ENCODE measurements at regions not wholly inside any gene's neighbourhood (a gene's known extent, or its start where the extent isn't known, plus 50 kb on each side); places are given as distances from the start of the nearest gene placed in this dataset.

DNA sequence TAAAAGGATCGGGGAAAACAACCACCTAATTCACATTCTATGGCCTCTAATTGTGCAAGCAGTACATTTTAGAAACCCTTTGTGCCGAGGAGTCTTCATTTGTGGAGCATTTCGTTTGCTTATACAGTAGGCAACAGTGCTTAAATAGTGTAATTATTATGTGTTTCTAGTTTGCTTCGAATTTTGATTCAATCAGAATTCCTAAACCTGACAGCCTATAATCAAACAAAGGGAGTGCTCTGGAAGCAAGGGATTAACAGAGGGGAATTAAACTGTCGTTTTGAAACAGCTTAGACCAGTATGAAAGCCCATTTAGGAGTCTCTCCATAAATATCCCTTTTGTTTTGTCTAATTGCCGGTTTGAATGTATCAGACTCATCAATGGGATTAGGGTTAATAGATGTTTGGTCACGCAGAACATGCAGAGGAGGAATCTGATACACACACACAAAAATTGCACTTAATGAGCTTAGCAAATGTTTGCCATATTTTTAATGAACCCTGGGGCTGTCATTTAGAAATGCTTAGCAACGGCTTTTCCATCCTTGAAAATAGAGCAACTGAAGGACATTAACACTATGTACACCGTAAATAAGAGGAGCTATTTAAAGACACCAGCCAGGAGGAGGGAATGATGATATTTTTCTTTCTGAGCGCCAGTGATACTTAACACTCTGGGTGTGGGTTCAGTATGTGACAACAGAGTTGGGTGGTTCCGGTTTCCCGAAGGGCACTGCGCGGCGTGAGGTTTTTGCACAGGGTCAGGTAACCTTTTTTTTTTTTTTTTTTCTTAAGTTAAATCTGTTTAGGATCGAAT lies 404.7 kb downstream of the TLE4 start:
- TF ChIP-seq CTCF (IDR thresholded peaks at IDR 0.05; ENCODE audit: low read depth, low read length, poor library complexity, severe bottlenecking), result no peak
- no peak for TF ChIP-seq EZH2phosphoT487 (IDR thresholded peaks at IDR 0.05; ENCODE audit: borderline replicate concordance, low read length)
